SJCRH30 (cell line): ENCODE measurements at regions not wholly inside any gene's neighbourhood (a gene's known extent, or its start where the extent isn't known, plus 50 kb on each side); places are given as distances from the start of the nearest gene placed in this dataset.

ENCODE experiments used
- DNase-seq, 2 experiments: peaks; one replicate each; pipeline ENCODE4 v3.0.0-alpha.2; 2015 to 2020
- H3K27ac ChIP-seq: fragments of 250-450 bp; sonication (Bioruptor Pico); 2 replicates; pipeline ENCODE4 v1.5.1; 2020; ENCODE audit warnings: mild to moderate bottlenecking, moderate library complexity
- H3K27me3 ChIP-seq: fragments of 250-450 bp; sonication (Bioruptor Pico); 2 replicates; pipeline ENCODE4 v1.5.1; 2020; ENCODE audit warnings: mild to moderate bottlenecking, moderate library complexity
- H3K36me3 ChIP-seq: fragments of 250-450 bp; sonication (Bioruptor Pico); 2 replicates; pipeline ENCODE4 v1.5.1; 2020; ENCODE audit warnings: mild to moderate bottlenecking, moderate library complexity
- H3K4me1 ChIP-seq: fragments of 250-450 bp; sonication (Bioruptor Pico); 2 replicates; pipeline ENCODE4 v1.5.1; 2020; ENCODE audit warnings: mild to moderate bottlenecking, moderate library complexity
- H3K4me3 ChIP-seq: fragments of 250-450 bp; sonication (Bioruptor Pico); 2 replicates; pipeline ENCODE4 v1.5.1; 2020; ENCODE audit warnings: mild to moderate bottlenecking, moderate library complexity
- H3K9me3 ChIP-seq: fragments of 250-450 bp; sonication (Bioruptor Pico); replicated peaks from 2 replicates; pipeline ENCODE4 v1.5.1; 2020; ENCODE audit warnings: mild to moderate bottlenecking, moderate library complexity

DNA sequence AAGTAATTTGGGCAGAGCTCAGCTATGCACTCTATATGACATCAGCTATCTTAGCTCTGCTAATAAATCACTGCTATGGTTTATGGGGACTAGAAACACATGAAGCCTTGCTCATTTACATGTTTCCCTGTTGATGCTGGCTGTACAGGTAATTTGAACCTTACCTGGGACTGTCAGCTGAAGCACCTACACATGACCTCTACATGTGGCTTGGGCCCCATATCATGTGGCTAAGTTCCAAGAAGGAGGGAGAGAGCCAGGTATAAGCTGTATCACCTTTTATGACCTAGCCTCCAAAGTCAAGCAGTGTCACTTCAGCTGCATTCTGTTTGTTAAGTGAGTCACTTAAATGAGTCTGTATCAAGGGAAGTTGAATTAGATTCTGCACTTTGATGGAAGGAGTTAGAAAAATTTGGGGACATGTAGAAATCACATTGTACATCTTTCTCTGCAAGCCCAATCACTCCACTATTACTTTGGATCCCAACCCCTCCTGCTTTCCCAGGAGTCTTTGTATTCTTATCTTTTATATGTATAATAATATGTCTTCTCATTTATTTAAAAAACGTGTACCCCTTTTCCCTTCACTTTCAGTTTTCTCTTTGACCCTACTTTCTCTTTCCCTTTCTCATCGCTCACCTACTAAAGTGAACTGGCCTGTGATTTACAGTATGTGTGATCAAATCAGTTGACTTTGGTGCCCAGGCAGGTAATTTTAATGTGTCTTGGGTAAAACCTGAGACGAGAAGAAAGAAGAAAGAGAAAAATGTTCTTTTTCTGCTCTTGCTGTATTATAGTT, 53.4 kb upstream of the PRKACB start:
- no peaks in the 10 kb centered on the region for H3K9me3 ChIP-seq

DNA sequence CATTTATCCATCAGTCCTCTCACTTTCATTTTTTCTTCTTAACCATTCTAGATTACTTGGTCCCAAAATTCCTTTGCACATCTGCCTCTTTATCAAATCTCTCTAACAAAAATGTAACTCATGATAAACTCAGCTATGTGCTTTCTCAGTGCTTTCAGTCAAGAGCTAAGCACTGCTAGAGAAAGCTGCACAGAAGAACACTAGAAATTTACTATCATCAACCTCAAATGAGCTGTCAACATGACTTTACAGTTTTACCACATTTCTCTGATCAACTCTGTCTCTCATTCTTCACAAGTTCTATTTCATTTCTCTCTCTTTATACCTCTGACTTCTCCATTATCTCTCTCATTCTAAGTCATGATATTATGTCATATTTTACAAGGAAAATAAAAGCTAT, 54.2 kb upstream of the PRKACB start:
- Histone ChIP-seq H3K27ac (no peak overlapping the region), H3K36me3 (no peaks in the 10 kb centered on the region), H3K27me3 (no peaks in the 10 kb centered on the region), H3K9me3 (no peaks in the 10 kb centered on the region), H3K4me1 (peaks cover 19% of the 10 kb centered on the region), H3K4me3 (no peak overlapping the region)
- no peak for DNase-seq

More for the DNA sequence above, 53.4 kb upstream of the PRKACB start:
- peaks cover 19% of the 10 kb centered on the region for H3K4me1 ChIP-seq
- H3K27me3 ChIP-seq, result no peaks in the 10 kb centered on the region
- H3K27ac ChIP-seq, result no peak overlapping the region
- DNase-seq, result no peak
- no peaks in the 10 kb centered on the region for H3K36me3 ChIP-seq
- H3K4me3 ChIP-seq, result no peak overlapping the region

DNA sequence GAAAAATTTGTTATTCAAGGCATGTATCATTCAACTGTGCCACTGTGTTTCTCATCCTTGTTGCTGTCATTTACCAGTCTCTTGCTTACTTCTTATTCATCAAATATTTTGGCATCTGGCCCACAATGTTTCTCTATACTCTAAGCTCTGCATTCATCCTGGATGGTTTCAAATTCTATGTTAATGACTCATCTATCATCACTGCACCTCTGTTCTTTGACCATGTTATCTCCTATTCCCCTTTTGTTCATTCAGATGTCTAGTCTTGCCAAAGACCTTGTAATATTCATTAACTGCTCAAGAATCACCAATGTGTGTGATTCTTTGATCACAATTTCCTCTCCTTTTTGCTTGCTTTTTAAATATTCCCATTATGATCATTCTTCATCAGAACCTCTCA, 54.6 kb upstream of the PRKACB start:
- Histone ChIP-seq H3K27ac (no peak overlapping the region), H3K36me3 (no peaks in the 10 kb centered on the region), H3K4me1 (peaks cover 19% of the 10 kb centered on the region), H3K4me3 (no peak overlapping the region), H3K27me3 (no peaks in the 10 kb centered on the region), H3K9me3 (no peaks in the 10 kb centered on the region)
- peak; percentile 23 to 72 for DNase-seq

DNA sequence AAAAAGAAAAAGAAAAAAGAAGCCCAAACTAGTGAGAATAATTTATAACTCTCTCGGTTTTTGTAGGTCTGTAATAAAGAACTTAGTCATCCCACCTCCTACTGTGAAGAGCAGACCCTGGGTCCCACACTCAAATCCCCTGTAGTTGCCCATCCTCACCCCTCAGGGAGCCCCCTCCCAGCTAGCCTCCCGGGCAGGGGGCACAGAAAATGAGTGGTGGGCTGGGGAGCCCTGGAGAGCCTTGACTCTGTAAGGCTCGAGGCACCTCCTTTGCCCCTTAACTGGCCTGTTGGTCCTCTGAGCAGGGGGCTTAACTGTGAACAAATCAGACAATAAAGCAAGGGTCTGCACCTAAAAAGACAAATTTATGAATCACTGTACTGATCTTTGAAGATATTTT, 57.5 kb upstream of the PRKACB start:
- Histone ChIP-seq H3K36me3 (no peaks in the 10 kb centered on the region; the same call in 1 of the 2 replicates), H3K27ac (no peak overlapping the region), H3K27me3 (no peaks in the 10 kb centered on the region), H3K4me1 (peaks cover 19% of the 10 kb centered on the region), H3K4me3 (no peak overlapping the region), H3K9me3 (no peaks in the 10 kb centered on the region)
- DNase-seq, result no peak

DNA sequence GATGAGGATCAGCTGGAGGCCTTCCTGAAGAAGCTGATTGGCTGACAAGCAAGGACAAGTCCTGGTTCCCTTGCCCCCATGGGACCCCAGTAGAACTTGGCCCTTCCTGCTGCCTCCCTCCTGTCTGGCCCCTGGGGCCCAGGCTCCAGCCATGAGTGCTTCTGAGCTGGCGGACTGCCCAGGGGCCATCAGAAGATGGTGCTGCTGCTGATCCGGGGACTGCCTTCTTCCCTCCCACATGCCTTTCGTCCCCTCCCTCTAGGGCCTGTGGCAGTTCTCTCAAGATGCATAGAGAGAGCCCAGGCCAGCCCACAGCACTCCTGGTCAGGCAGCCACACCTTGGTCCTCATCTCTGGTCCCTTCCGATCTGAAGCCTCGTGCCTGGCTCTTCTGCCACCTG, 57.9 kb upstream of the PRKACB start:
- H3K4me1 ChIP-seq, result peaks cover 19% of the 10 kb centered on the region
- no peak for DNase-seq
- no peaks in the 10 kb centered on the region; the same call in 1 of the 2 replicates for H3K36me3 ChIP-seq
- H3K27ac ChIP-seq, result no peak overlapping the region
- H3K9me3 ChIP-seq, result no peaks in the 10 kb centered on the region
- no peak overlapping the region for H3K4me3 ChIP-seq
- no peaks in the 10 kb centered on the region for H3K27me3 ChIP-seq

DNA sequence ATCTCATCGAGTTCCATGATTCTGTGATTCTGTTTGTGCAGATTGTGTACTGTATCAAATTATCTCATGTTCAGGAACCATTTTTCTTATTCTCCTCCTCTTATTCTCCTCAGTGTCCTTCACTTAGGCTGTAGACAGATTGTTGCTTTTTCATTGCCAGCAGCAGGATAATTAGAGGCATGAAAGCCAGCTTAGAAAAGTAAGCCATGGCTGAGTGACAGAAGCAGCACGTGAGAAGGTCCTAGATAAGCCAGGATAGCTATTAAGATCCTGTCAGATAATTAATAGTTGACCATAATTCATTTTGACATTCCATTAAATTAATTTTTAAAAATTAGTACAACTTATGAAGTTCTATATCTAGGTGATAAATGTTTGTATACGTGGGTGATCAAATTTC, 60.8 kb upstream of the PRKACB start:
- DNase-seq, result no peak
- Histone ChIP-seq H3K27me3 (no peaks in the 10 kb centered on the region), H3K36me3 (peaks cover 4% of the 10 kb centered on the region), H3K4me3 (no peak overlapping the region), H3K4me1 (0 out of 2 replicates have a peak, but pooled peaks cover 2% of the 10 kb centered on the region), H3K9me3 (no peaks in the 10 kb centered on the region), H3K27ac (no peak overlapping the region)

DNA sequence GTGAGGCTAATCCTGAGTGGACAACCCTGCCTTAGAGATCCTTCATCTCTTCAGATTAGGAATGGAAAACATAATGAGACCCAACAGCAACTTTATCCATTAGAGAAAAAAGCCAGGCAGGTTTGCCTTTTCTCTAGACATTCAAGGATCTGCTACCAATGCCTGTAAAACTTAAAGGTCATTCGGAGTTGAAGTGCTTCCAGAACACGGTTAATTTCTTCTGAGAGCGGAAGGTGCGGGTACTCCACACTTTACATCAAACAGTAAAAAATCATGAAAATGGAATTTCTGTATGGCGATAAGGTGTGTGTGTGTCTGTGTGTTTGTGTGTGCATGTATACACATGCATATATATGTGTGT, 65.2 kb upstream of the PRKACB start:
- no peak for DNase-seq
- H3K27me3 ChIP-seq, result no peaks in the 10 kb centered on the region
- H3K27ac ChIP-seq, result peak overlapping the region; percentile 89
- peaks cover 4% of the 10 kb centered on the region for H3K36me3 ChIP-seq
- peaks cover 4% of the 10 kb centered on the region; the same call in 1 of the 2 replicates for H3K4me1 ChIP-seq
- peak overlapping the region; percentile 92 for H3K4me3 ChIP-seq
- no peaks in the 10 kb centered on the region for H3K9me3 ChIP-seq

DNA sequence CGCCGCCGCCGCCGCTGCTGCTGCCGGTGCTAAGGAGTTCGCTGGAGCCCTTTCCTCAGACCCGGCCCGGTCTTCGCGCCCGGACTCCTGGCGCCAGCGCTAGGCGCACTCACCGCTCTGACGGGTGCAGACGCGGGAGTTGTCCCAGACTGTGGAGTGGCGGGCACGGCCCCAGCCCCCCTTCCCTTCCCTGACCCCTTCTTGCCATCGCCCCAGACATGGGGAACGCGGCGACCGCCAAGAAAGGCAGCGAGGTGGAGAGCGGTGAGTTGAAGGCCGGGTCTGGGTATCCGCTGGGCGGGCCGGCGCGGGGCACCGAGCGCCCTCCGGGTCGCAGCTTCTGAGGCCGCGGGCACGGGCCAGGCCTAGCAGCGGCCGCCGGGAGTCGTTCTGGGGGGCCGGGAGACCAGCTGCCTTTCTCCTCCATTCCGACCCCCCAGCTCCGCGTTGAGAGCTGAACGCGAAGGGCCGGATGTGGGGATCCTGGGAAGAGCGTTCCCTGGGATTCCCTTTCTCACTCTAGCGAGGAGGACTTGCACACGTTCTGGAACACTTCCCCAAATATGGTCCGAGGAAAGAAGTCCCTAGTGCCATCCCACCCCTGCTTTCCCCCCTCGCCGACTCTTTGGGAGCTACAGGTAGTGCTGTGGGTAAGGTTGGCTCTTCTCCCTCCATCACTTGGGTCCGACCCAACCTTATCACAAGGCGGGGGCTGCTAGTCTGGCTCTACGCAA, 65.8 kb upstream of the PRKACB start:
- Histone ChIP-seq H3K9me3 (no peaks in the 10 kb centered on the region), H3K36me3 (peaks cover 4% of the 10 kb centered on the region), H3K4me3 (peak overlapping the region; percentile 92), H3K27ac (peak overlapping the region; percentile 89), H3K27me3 (no peaks in the 10 kb centered on the region), H3K4me1 (peaks cover 4% of the 10 kb centered on the region; the same call in 1 of the 2 replicates)
- DNase-seq, result peak; percentile 61 to 69

DNA sequence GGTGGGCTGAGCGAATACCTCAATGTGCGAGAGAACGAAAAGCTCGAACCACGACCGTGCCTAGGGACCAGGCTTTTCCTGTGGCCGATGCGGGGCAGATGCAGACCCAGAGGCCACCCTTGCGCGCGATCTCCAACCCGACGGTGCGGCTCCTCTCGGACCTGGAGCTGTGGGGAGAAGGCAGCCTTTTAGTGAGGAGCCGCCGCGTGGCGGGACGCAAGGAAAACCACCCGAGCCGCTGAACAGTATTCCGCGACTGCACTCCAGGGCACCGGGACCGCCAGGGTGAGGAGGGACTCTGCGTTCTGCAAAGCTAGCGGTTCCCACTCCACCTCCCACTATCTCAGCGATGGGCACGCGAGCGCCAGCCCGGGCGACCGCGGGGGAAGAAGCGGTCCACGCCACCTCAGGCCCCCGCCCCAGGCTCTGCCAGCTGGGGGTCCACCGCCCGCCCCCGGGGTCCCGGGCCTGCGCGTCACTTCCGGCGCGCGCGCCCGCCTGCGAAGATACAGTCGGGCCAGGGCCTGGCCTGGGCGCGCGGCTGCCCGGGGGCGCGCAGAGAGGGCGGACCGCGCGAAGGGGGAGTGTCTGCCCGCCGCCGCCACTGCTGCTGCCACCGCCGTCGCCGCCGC, 66.5 kb upstream of the PRKACB start:
- Histone ChIP-seq H3K36me3 (peaks cover 4% of the 10 kb centered on the region; the same call in 1 of the 2 replicates), H3K27me3 (no peaks in the 10 kb centered on the region), H3K27ac (peak overlapping the region; percentile 89), H3K9me3 (no peaks in the 10 kb centered on the region), H3K4me1 (peaks cover 4% of the 10 kb centered on the region; the same call in 1 of the 2 replicates), H3K4me3 (peak overlapping the region; percentile 92)
- peak; percentile 81 to 86 for DNase-seq

DNA sequence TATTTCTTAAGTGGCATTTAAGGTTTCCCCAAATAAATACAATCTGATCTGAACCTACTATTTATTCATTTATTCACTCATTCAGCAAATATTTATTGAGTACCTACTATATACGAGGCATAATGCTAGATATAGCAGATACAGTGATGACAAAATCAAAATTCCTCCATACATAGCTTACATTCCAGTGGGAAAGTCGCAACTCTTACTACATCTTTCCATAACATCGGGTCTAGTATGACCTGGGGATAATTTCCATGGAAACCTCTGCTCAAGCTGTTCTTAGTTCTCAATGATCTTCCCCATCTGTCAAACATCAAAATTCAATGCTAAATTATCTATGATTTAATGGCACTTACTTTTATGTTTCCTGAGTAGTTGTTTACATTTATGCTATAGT, 70.8 kb upstream of the PRKACB start:
- H3K36me3 ChIP-seq, result no peaks in the 10 kb centered on the region
- DNase-seq, result no peak
- H3K9me3 ChIP-seq, result peaks cover 16% of the 10 kb centered on the region
- H3K27ac ChIP-seq, result no peak overlapping the region
- peaks cover 4% of the 10 kb centered on the region; the same call in 1 of the 2 replicates for H3K4me1 ChIP-seq
- no peak overlapping the region for H3K4me3 ChIP-seq
- H3K27me3 ChIP-seq, result no peaks in the 10 kb centered on the region

DNA sequence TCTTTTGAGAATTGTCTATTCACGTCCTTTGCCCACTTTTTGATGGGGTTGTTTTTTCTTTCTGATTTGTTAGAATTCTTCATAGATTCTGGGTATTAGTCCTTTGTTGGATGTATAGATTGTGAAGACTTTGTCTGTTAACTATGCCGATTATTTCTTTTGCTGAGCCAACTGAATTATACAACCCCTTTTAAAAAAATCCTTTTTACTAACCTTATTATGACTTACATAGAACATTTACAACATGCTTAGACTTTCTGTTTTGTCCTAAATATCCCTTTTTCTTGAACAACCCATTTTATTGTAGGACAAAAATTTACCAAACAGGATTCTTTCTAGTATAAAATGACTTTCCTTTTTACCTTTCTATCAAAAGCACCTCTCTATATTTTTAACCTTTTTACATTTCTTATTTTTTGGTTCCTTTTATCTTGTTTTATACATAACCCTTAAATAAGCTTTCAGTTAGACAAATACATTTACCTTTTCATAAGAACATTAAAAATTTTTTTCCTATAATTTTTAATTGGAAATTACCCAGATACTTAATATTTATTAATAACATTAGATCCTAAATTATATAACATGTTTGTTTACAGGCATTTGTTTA, 70.4 kb upstream of the TTLL7 start:
- Histone ChIP-seq H3K27me3 (no peaks in the 10 kb centered on the region), H3K4me3 (no peak overlapping the region), H3K4me1 (no peaks in the 10 kb centered on the region), H3K27ac (no peak overlapping the region), H3K36me3 (no peaks in the 10 kb centered on the region), H3K9me3 (peaks cover 16% of the 10 kb centered on the region)
- peak in 1 of 2 experiments; percentile 40 for DNase-seq

DNA sequence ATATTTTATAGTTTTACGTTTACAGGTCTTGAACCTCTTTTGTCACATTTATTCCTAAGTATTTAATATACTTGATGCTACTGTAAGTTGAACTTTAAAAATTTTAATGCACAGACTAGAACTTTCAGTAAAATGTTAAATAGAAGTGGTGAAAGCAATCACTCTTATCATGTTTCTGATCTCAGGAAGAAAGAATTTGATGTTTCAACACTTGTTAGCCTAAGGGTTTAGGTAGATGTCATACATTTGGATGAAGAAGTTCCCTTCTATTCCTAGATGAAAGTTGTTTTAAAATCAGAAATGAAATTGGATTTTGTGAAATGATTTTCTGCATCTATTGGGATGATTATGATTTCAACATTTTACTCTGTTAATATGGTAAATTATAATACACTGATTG, 63.6 kb upstream of the TTLL7 start:
- Histone ChIP-seq H3K27me3 (no peaks in the 10 kb centered on the region), H3K36me3 (no peaks in the 10 kb centered on the region), H3K4me1 (peaks cover 4% of the 10 kb centered on the region; the same call in 1 of the 2 replicates), H3K4me3 (no peak overlapping the region), H3K27ac (no peak overlapping the region), H3K9me3 (no peaks in the 10 kb centered on the region; the same call in 1 of the 2 replicates)
- DNase-seq, result no peak

DNA sequence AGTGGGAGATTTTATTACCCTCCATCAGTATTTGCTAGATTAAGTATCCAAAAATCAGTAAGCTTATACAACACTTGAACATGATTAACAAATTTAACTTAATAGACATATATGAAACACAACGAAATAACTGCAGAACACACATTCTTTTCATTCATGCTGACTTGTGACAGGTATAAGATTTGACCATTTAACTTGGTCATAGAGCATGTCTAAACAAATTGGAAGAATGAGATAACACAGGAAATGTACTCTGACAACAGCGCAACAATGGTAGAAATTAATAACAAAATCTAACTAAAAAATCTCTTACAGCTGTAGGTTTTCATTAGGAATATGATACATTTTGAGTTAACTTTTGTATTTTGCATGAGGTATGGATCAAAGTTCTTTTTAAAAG, 62.4 kb upstream of the TTLL7 start:
- H3K36me3 ChIP-seq, result no peaks in the 10 kb centered on the region
- H3K4me3 ChIP-seq, result no peak overlapping the region
- peaks cover 4% of the 10 kb centered on the region; the same call in 1 of the 2 replicates for H3K4me1 ChIP-seq
- DNase-seq, result no peak
- no peaks in the 10 kb centered on the region; the same call in 1 of the 2 replicates for H3K9me3 ChIP-seq
- no peak overlapping the region for H3K27ac ChIP-seq
- H3K27me3 ChIP-seq, result no peaks in the 10 kb centered on the region

DNA sequence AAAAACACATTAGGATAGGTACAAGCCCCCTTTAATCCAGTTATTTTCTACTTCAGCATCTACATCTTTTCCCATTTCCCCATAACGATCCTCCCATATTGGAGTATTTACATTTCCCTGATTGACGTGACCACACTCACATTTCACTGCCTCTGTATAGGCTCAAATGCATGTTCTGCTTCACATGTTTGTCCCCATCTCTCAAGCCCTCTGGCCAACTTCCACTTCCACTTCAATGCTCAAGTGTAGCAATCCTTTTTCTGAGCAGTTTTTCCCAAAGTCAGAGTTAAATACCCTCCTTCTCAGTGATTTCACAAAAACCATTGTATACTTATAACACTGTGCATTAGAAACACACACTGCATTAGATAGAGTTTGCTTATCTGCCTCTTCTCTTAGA, 61.8 kb upstream of the TTLL7 start:
- no peak for DNase-seq
- H3K9me3 ChIP-seq, result no peaks in the 10 kb centered on the region
- no peaks in the 10 kb centered on the region for H3K36me3 ChIP-seq
- H3K27me3 ChIP-seq, result no peaks in the 10 kb centered on the region
- no peak overlapping the region for H3K27ac ChIP-seq
- peaks cover 4% of the 10 kb centered on the region; the same call in 1 of the 2 replicates for H3K4me1 ChIP-seq
- no peak overlapping the region for H3K4me3 ChIP-seq
